GM18867 (cell line): ENCODE measurements at regions not wholly inside any gene's neighbourhood (a gene's known extent, or its start where the extent isn't known, plus 50 kb on each side); places are given as distances from the start of the nearest gene placed in this dataset.
A peak's percentile ranks its signal among the peaks of the same experiment; 100 is the strongest.
"Not testable (repeated sequence)": the region's sequence is repeated elsewhere in the genome, so short reads cannot be mapped to it uniquely, and the experiment has no call there.

ENCODE experiments used
- ATAC-seq: cut with Tn5 transposase; IDR thresholded peaks from one replicate; pipeline ENCODE4 v1.9.1; 2021; ENCODE audit warnings: mild to moderate bottlenecking, moderate library complexity; ENCODE audit not compliant: unreplicated experiment

GRCh38 chr5:71771191-71771590, 52.1 kb downstream of the CARTPT start:
- ATAC-seq: no peak

- no peak for ATAC-seq
Measured at GRCh38 chr5:71778678-71779276, 59.7 kb downstream of the CARTPT start.

DNA sequence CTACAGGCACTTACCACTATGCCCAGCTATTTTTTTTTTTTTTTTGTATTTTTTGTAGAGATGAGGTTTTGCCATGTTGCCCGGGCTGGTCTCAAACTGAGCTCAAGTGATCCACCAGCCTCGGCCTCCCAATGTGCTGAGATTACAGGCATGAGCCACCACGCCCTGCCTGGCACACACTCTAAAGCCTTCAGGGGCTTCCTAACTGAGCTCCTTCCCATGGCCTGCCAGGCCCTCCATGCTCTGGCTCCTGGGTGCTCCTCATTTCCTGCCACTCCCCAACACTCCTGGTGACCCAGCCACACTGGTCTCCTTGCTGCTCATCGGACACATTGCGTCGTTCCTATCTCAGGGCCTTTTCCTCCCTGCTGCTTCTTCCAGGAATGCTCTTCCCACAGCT, 61.5 kb downstream of the CARTPT start:
- no peak for ATAC-seq

DNA sequence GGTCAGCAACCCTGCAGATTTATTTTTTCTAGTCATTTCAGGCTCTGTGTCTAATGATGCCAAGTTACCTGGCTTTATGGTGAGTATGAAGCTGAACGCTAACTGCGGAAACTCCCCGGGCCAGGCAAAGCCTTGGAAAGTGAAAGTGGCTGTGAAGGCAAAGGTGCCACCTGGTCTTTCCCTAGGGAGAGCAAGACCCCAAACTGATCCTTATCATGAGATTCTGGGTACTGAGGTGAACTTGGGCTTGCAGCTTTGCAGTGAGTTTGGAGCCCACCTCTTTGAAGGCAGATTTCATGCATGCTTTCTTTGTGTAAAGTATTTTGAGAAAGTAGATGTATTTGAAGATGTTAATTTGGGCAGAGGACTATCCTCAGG, 63.3 kb downstream of the CARTPT start:
- peak; percentile 36 for ATAC-seq

GRCh38 chr5:71782771-71783770, 64.0 kb downstream of the CARTPT start:
- peak; percentile 96 for ATAC-seq

GRCh38 chr5:71783891-71784290, 64.8 kb downstream of the CARTPT start:
- no peak for ATAC-seq

GRCh38 chr5:71786337-71787055, 67.4 kb downstream of the CARTPT start:
- no peak for ATAC-seq

DNA sequence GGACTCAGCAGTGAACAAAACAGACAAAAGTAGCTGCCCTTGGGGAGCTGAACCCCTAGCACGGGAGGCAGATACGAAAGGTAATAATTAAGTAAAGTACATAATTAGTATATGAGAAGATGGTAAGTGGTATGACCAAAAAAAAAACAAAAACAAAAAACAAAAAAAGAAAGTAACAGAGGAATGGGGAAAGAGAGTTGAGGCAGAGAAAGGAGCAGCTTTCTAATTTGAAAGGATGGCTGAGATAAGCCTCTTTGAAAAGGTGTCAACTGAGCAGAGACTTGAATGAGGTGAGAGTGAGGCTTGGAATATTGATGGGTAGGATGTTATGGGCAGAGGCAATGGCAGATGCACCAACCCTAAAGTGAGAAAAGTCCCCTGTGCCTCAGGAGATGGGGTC, 69.7 kb downstream of the CARTPT start:
- no peak for ATAC-seq

- no peak for ATAC-seq
Measured at GRCh38 chr5:71789746-71790145, 70.7 kb downstream of the CARTPT start.

GRCh38 chr5:71790433-71790832, 71.4 kb downstream of the CARTPT start:
- no peak for ATAC-seq

GRCh38 chr5:71792041-71792440, 73.0 kb downstream of the CARTPT start:
- not testable (repeated sequence) for ATAC-seq

DNA sequence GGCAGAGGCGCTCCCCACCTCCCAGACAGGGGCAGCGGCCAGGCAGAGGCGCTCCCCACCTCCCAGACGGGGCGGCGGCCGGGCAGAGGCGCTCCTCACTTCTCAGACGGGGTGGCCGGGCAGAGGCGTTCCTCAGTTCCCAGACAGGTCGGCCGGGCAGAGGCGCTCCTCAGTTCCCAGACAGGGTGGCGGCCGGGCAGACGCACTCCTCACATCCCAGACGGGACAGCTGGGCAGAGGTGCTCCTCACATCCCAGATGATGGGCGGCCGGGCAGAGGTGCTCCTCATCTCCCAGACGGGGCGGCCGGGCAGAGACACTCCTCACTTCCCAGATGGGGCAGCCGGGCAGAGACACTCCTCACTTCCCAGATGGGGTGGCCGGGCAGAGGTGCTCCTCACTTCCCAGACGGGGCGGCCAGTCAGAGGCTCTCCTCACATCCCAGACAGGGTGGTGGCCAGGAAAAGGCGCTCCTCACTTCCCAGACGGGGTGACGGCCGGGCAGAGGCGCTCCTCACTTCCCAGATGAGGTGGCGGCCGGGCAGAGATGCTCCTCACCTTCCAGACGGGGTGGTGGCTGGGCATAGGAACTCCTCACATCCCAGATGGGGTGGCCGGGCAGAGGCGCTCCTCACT, 75.1 kb downstream of the CARTPT start:
- no peak for ATAC-seq

DNA sequence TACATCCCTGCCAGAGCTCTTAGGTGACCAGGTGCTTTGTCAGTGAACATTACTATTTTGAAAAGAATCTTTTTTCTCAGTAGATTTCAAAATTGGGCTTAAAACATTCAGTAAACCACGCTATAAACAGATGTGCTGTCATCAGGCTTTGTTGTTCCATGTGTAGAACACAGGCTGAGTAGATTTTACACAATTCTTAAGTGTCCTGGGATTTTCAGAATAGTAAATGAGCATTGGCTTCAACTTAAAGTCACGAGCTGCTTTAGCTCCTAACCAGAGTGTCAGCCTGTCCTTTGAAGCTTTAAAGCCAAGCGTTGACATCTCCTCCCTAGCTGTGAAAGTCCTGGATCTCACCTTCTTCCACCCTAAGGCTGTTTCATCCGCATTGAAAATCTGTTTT, 83.6 kb downstream of the CARTPT start:
- no peak for ATAC-seq

DNA sequence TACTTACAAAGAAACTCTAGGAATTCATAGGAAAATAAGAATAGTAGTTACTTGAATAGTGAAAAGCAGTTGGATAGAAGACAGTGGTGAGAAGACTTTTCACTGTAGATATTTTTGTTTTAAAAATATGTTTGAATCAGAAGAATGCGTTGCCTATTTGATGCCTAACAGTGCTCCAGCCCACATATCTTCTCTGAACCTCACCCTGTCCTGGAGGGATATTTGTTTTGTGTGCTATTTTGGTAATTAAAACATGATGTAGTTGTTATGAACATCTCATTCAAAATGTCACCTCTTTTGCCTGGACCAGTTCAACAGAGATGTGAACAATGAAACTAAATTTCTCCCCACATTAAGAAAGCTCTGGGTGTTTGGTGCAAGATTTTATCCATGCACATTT, 87.6 kb downstream of the CARTPT start:
- ATAC-seq: no peak

GRCh38 chr5:71807909-71808308, 88.8 kb downstream of the CARTPT start:
- ATAC-seq: no peak

DNA sequence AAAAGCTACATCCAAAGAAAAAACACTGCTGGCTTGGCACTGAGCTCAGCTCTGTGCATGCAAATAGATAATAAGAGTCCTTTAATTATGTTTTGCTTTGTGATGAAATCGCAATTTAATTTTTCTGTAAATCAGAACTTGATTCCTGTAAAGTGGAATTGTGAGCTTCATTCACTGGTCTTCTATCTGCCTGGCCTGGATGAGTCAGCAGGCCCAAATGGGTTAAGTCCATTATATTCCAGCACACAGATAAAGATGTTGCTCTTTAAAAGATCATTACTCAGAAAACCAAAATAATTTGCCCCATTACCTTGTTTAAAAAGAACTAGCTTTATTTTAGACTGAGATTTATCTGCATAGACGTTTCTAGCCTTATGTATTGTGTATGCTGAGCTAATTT, 90.4 kb downstream of the CARTPT start:
- ATAC-seq: no peak

DNA sequence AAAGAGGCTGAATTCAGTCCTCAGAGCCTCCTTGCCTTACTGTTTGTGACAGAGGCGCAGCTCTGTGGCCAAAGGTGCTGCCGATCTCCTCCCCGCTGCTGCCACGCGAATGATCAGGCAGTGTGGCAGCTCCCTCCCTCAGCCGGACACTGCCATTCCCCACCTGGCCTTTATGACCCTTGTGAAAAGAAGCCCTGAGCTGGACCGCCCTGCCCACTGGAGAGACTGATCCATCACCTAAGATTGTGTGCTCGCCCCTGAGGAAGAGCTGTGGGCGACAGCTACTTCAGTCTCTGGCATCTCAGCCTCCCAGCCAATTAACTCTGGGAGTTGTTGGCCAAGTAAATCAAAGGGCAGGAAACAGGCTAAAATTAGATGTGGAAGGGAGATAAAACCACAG, 90.9 kb downstream of the CARTPT start:
- ATAC-seq: no peak

- no peak for ATAC-seq
Measured at GRCh38 chr5:71810471-71811195, 91.6 kb downstream of the CARTPT start.

DNA sequence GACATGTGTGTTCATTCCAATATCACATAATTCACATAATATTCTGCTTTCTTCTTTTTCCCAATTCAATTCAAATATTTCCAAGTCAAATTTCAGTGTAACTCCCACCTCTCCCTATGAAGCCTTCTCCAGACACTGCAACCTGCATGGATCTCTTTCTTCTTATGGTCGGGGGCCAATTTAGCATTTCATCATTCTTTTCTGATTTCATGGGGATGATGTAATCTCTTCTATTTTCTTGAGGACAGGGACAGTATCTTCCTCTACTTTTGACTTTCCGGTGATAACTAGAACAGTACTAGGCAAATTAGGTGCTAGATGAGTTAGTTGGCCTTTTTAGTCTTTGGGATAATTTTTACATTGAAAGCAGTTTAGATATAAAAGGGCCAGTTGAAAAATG, 92.7 kb downstream of the CARTPT start:
- no peak for ATAC-seq

DNA sequence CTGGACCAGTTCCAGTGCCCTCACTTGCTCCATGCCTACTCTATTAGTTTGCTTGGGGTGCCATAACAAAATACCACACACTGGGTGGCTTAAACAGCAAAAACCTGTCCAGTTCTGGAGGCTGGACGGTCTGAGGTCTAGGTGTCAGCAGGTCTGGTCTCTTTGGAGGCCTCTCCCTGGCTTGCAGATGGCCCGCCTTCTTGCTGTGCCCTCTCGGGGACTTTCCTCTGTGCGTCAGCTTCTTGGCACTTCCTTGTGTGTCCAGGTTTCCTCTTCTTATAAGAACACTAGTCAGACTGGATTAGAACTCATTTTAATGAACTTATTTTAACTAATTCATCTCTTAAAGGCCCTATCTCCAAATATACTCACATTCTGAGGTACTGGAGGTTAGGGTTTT, 97.2 kb downstream of the CARTPT start:
- ATAC-seq: no peak

GRCh38 chr5:71817891-71818290, 98.8 kb downstream of the CARTPT start:
- no peak for ATAC-seq
